ENCODE measurements at regions not wholly inside any gene's neighbourhood (a gene's known extent, or its start where the extent isn't known, plus 50 kb on each side); places are given as distances from the start of the nearest gene placed in this dataset.

DNA sequence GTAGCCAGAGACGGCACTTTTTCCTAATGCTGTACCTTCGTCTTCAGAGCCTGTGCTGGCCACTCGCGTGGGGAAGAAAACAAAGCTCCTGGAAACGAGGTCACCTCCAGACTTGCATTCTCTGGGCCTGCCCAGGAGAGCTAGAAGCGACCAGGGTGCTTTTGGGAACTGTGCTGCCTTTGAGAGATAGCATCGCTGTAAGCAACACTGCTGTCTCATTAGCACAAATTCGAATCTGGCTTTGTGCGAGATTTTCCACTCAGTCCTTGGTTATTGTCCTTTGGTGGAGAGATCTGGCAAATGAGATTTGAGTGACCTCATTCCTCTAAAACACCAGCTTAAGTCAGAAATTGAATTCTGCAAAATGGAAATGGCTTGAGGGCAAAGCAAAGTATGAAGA, 66.1 kb upstream of the TLR3 start:
- TF ChIP-seq, protein P1, sequence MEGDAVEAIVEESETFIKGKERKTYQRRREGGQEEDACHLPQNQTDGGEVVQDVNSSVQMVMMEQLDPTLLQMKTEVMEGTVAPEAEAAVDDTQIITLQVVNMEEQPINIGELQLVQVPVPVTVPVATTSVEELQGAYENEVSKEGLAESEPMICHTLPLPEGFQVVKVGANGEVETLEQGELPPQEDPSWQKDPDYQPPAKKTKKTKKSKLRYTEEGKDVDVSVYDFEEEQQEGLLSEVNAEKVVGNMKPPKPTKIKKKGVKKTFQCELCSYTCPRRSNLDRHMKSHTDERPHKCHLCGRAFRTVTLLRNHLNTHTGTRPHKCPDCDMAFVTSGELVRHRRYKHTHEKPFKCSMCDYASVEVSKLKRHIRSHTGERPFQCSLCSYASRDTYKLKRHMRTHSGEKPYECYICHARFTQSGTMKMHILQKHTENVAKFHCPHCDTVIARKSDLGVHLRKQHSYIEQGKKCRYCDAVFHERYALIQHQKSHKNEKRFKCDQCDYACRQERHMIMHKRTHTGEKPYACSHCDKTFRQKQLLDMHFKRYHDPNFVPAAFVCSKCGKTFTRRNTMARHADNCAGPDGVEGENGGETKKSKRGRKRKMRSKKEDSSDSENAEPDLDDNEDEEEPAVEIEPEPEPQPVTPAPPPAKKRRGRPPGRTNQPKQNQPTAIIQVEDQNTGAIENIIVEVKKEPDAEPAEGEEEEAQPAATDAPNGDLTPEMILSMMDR (IDR thresholded peaks at IDR 0.05; ENCODE audit: low read depth, low read length): no peak
- no peak for TF ChIP-seq EZH2phosphoT487 (IDR thresholded peaks at IDR 0.05; ENCODE audit: low read depth)
